ENCODE measurements at regions not wholly inside any gene's neighbourhood (a gene's known extent, or its start where the extent isn't known, plus 50 kb on each side); places are given as distances from the start of the nearest gene placed in this dataset.
A peak's percentile ranks its signal among the peaks of the same experiment; 100 is the strongest.

- no peak overlapping the region for H2BK20ac ChIP-seq (ENCODE audit: low read length)
- no peak overlapping the region for H3K56ac ChIP-seq (replicated peaks; ENCODE audit: insufficient read length, low read depth, low read length)
- no peak overlapping the region for H3K9ac ChIP-seq (replicated peaks in 1 of 4; ENCODE audit: extremely low read depth in 1 of 4, low read depth in 3 of 4, low read length in 3 of 4)
- no peak overlapping the region for H3K14ac ChIP-seq (ENCODE audit: insufficient read length)
- H3K27me3 ChIP-seq (replicated peaks in 1 of 4; ENCODE audit: control insufficient read depth in 3 of 4, extremely low read depth in 1 of 4, insufficient read depth in 3 of 4, low read length in 3 of 4), result no peaks in the 10 kb centered on the region; a peak in 2 of 7 replicates
- H4K5ac ChIP-seq (ENCODE audit: insufficient read length, low read depth, low read length), result no peak overlapping the region
- no peak overlapping the region for H2BK12ac ChIP-seq (ENCODE audit: low read depth, low read length)
- no peak overlapping the region for H2BK120ac ChIP-seq (replicated peaks; ENCODE audit: low read depth, low read length)
- no peaks in the 10 kb centered on the region for H3K36me3 ChIP-seq (ENCODE audit: control insufficient read depth in 2 of 4, insufficient read depth in 4 of 4, low read length in 3 of 4)
- TF ChIP-seq RNF2 (IDR thresholded peaks at IDR 0.05; ENCODE audit: borderline replicate concordance, low read depth, low read length, missing control alignments, poor library complexity, severe bottlenecking) (no peak), NRF1 (IDR thresholded peaks at IDR 0.05; ENCODE audit: low read depth, low read length) (no peak), EZH2 (IDR thresholded peaks at IDR 0.05; ENCODE audit: low read depth, low read length, severe bottlenecking) (no peak), RFX5 (IDR thresholded peaks at IDR 0.05; ENCODE audit: borderline replicate concordance, low read depth, low read length) (no peak), CBX5 (IDR thresholded peaks at IDR 0.05; ENCODE audit: low read depth, low read length) (no peak), E2F6 (IDR thresholded peaks at IDR 0.05) (no peak), MAFK (IDR thresholded peaks at IDR 0.05; ENCODE audit: low read depth, low read length) (no peak), BCL11A (IDR thresholded peaks at IDR 0.05; ENCODE audit: low read depth in 2 of 2, low read length in 2 of 2) (no peak), JUND (IDR thresholded peaks at IDR 0.05; ENCODE audit: low read length) (no peak)
- no peaks in the 10 kb centered on the region for H3K23me2 ChIP-seq (ENCODE audit: low read depth, low read length)
- H2AK5ac ChIP-seq (ENCODE audit: low read depth, low read length), result no peak overlapping the region
- no peaks in the 10 kb centered on the region for H3K79me2 ChIP-seq (ENCODE audit: control insufficient read depth in 1 of 2, insufficient read depth in 2 of 2, low read length in 2 of 2)
- FAIRE-seq (peak; percentile 28), DNase-seq (ENCODE audit: low read depth in 1 of 2, low spot score in 2 of 2) (no peak)
- H3K27ac ChIP-seq (ENCODE audit: low read depth, low read length), result no peak overlapping the region
- H3K4me1 ChIP-seq (replicated peaks in 1 of 4; ENCODE audit: control insufficient read depth in 3 of 4, insufficient read depth in 4 of 4, low read length in 3 of 4), result peaks cover 0 to 4% (median 0%) of the 10 kb centered on the region in 4 experiments; a peak in 2 of 7 replicates
- no peak overlapping the region for H4K8ac ChIP-seq (ENCODE audit: extremely low read depth, insufficient read depth, low read length)
- ChIA-PET CTCF (ENCODE audit: partially characterized antibody) (interaction anchor here (1.4 to 1.5 kb wide), 2 partner anchors 12 to 235 kb away, joined by 4 to 5 read pairs; no protein-coding TSS in a partner anchor), POLR2A (ENCODE audit: partially characterized antibody) (no interaction called here)
- no peak overlapping the region for H3K4me2 ChIP-seq (ENCODE audit: insufficient read depth in 1 of 2, low read depth in 2 of 2, low read length in 2 of 2)
- no peak overlapping the region for H2AFZ ChIP-seq (ENCODE audit: low read length)
- H4K20me1 ChIP-seq (replicated peaks in 1 of 2; ENCODE audit: control insufficient read depth in 1 of 2, insufficient read depth in 2 of 2, low read length in 2 of 2), result no peaks in the 10 kb centered on the region
- H3K9me3 ChIP-seq (ENCODE audit: insufficient read depth in 2 of 2, low read depth in 1 of 2, low read length in 1 of 2), result no peaks in the 10 kb centered on the region
- H3K4me3 ChIP-seq (ENCODE audit: extremely low read depth in 1 of 4, insufficient read depth in 2 of 4, low read depth in 3 of 4, low read length in 4 of 4), result no peak overlapping the region
- H3K23ac ChIP-seq (ENCODE audit: insufficient read length), result no peak overlapping the region
- no peaks in the 10 kb centered on the region for H3K79me1 ChIP-seq (ENCODE audit: low read depth, low read length)
- WGBS, 2 experiments (ENCODE audit: extremely low coverage in 1 of 2, insufficient coverage in 1 of 2, insufficient read length in 1 of 2, insufficient replicate concordance in 2 of 2, low coverage in 1 of 2, low lambda C conversion rate in 2 of 2, missing lambda C conversion rate in 1 of 2), result 82% methylated on average over 7 of the region's 7 CpGs; no CpG with 5 or more reads in 1 of the 2 experiments
- H2BK5ac ChIP-seq (ENCODE audit: low read depth, low read length), result no peak overlapping the region
- H3K4ac ChIP-seq (replicated peaks; ENCODE audit: insufficient read length, low read depth, low read length), result no peak overlapping the region
- H4K91ac ChIP-seq (replicated peaks; ENCODE audit: insufficient read length, low read length), result no peak overlapping the region
- H2BK15ac ChIP-seq (ENCODE audit: low read length), result no peak overlapping the region
- H3K18ac ChIP-seq (ENCODE audit: extremely low read depth, low read length), result no peak overlapping the region
Observed at GRCh38 chr7:51665045-51665780, 348.6 kb upstream of the COBL start.

All from H1 (cell line).